Fibroblast of lung (primary cell): ENCODE measurements at regions not wholly inside any gene's neighbourhood (a gene's known extent, or its start where the extent isn't known, plus 50 kb on each side); places are given as distances from the start of the nearest gene placed in this dataset.
A peak's percentile ranks its signal among the peaks of the same experiment; 100 is the strongest.

Source experiments
- DNase-seq, 2 donors: peaks; one replicate each; pipeline versions ENCODE4 v3.0.0 to v3.0.0-alpha.2; 2010; ENCODE audit warnings: low read depth in 2 of 2
- H2AFZ ChIP-seq: 2 replicates; pipeline ENCODE4 v1.5.1; 2012; ENCODE audit warnings: low read length, control low read depth, inconsistent platforms
- H3K27ac ChIP-seq: 2 replicates; pipeline ENCODE4 v1.5.1; 2011; ENCODE audit warnings: low read length, control low read depth; ENCODE audit not compliant: insufficient read depth
- H3K27me3 ChIP-seq: 2 replicates; pipeline ENCODE4 v1.5.1; 2011; ENCODE audit warnings: mild to moderate bottlenecking, low read length; ENCODE audit not compliant: control insufficient read depth, insufficient read depth
- H3K36me3 ChIP-seq: 2 replicates; pipeline ENCODE4 v1.5.1; 2011; ENCODE audit warnings: low read length; ENCODE audit not compliant: control insufficient read depth, insufficient read depth
- H3K4me1 ChIP-seq: 2 replicates; pipeline ENCODE4 v1.5.1; 2011; ENCODE audit warnings: low read length; ENCODE audit not compliant: control insufficient read depth, insufficient read depth; ENCODE audit errors: extremely low read depth
- H3K4me2 ChIP-seq: 2 replicates; pipeline ENCODE4 v1.5.1; 2011; ENCODE audit warnings: low read length, control low read depth; ENCODE audit not compliant: insufficient read depth; ENCODE audit errors: extremely low read depth
- H3K4me3 ChIP-seq, 4 experiments: fragments of 200-600 bp in 1 of 4; sonication (generic) in 1 of 4; replicated peaks in 1 of 4; 2 replicates each; pipeline ENCODE4 v1.5.1; 2011 to 2016; ENCODE audit warnings: low read length in 4 of 4, low read depth in 3 of 4, mild to moderate bottlenecking in 3 of 4, control low read depth in 2 of 4, inconsistent platforms in 1 of 4, mixed read lengths in 1 of 4; ENCODE audit not compliant: insufficient read depth in 1 of 4; ENCODE audit errors: control extremely low read depth in 1 of 4
- H3K79me2 ChIP-seq: 2 replicates; pipeline ENCODE4 v1.5.1; 2012; ENCODE audit warnings: mild to moderate bottlenecking, low read length, inconsistent platforms; ENCODE audit not compliant: control insufficient read depth, insufficient read depth
- H3K9ac ChIP-seq: 2 replicates; pipeline ENCODE4 v1.5.1; 2011; ENCODE audit warnings: mild to moderate bottlenecking, low read length, control low read depth; ENCODE audit not compliant: insufficient read depth
- H3K9me3 ChIP-seq: 2 replicates; pipeline ENCODE4 v1.5.1; 2012; ENCODE audit warnings: low read depth, low read length; ENCODE audit not compliant: control insufficient read depth, insufficient read depth
- H4K20me1 ChIP-seq: 2 replicates; pipeline ENCODE4 v1.5.1; 2011; ENCODE audit warnings: low read length; ENCODE audit not compliant: control insufficient read depth, insufficient read depth; ENCODE audit errors: extremely low read depth
- EZH2 ChIP-seq: IDR thresholded peaks from 2 replicates; pipeline ENCODE4 v1.5.1; 2012; ENCODE audit warnings: low read length, control low read depth, mild to moderate bottlenecking; ENCODE audit errors: missing control alignments
- TF ChIP-seq, protein P1 (sequence below), 2 donors: IDR thresholded peaks in 1 of 2; conservative IDR thresholded peaks in 1 of 2; 1 replicate in 1 of 2; 2 replicates in 1 of 2; pipeline ENCODE4 v1.5.1; 2011 to 2012; ENCODE audit warnings: low read length in 2 of 2, control low read depth in 1 of 2, inconsistent platforms in 1 of 2, low read depth in 1 of 2, mild to moderate bottlenecking in 1 of 2

DNA sequence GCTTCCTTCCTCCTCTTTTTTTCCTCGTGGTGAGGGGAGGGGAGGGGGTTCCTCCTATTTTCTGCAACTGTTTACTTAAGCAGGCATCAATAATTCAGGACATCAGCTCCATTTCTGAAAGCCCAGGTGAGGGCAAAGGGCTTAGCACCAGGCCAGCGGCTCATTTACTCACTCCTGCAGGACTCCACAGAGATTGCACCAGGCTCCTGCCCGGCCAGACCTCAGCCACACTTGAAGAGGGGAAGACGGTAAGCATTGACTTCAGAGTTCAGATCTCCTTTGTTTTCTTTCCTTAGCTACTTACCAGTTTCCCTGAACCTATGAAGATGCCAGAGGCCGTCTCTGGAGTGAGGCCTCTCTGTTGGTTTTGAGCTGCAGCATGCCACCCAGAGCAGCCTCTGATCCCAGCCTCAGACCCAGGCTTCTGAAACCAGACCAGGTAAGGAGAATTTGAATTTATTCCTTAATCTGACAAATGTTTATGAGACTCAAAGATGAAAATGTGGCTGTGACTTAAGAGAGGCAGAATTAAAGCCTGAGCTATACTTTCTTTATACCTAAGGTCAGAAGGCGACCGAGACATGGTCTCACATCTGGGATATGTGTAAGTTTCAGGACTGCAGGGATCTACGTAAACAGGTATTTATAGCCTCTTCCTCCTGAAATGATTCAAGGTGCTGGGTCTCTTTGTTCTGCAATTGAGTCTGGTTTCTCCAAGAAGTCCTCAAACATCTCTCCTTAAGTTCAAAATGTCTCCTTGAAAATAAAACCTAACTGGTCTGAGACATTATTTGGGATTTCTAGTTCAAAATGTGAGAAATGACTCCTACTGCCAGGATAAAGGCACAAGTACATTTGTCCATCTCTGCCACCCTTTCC lies 272.5 kb upstream of the RUNX1 start:
- TF ChIP-seq, protein P1, sequence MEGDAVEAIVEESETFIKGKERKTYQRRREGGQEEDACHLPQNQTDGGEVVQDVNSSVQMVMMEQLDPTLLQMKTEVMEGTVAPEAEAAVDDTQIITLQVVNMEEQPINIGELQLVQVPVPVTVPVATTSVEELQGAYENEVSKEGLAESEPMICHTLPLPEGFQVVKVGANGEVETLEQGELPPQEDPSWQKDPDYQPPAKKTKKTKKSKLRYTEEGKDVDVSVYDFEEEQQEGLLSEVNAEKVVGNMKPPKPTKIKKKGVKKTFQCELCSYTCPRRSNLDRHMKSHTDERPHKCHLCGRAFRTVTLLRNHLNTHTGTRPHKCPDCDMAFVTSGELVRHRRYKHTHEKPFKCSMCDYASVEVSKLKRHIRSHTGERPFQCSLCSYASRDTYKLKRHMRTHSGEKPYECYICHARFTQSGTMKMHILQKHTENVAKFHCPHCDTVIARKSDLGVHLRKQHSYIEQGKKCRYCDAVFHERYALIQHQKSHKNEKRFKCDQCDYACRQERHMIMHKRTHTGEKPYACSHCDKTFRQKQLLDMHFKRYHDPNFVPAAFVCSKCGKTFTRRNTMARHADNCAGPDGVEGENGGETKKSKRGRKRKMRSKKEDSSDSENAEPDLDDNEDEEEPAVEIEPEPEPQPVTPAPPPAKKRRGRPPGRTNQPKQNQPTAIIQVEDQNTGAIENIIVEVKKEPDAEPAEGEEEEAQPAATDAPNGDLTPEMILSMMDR (conservative IDR thresholded peaks at IDR 0.05 in 1 of 2, IDR thresholded peaks at IDR 0.05 in 1 of 2; ENCODE audit: low read depth in 1 of 2, low read length in 2 of 2), result no peak
- no peak for TF ChIP-seq EZH2
- no peaks in the 10 kb centered on the region for H3K79me2 ChIP-seq
- H3K9ac ChIP-seq, result no peak overlapping the region

DNA sequence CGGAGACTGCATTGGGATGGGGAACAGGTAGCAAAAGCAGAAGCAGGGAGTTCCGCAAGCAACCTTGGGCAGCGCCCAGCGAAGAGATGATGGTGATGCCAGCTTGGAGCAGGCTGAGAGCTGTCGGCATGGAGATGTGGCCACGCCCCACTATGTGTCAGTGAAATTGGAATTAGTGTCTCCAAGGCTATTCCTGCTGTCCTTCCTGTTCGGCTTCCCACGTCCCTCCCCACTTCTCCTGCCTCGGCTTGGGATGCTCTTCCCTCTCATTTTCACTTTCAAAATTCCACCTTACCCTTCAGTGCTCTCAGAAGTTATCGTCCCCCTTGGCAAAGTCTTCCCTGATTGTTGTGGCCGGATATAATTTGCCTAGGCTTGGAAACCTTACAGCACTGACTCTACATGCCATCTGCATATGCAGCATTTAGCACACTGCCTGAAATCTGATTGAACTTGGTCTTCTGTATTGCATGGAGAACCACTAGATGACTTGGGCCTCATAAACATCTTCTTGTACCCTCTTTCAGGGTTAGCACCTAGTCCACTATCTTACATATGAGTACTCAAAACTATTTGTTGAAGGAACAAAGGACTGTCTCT lies 270.7 kb upstream of the RUNX1 start:
- Histone ChIP-seq H3K4me3 (no peak overlapping the region), H3K36me3 (no peaks in the 10 kb centered on the region), H3K4me2 (no peak overlapping the region), H3K27me3 (no peaks in the 10 kb centered on the region), H3K9ac (no peak overlapping the region), H3K9me3 (no peaks in the 10 kb centered on the region), H2AFZ (no peak overlapping the region), H4K20me1 (no peaks in the 10 kb centered on the region), H3K79me2 (no peaks in the 10 kb centered on the region), H3K27ac (no peak overlapping the region), H3K4me1 (peaks cover 8% of the 10 kb centered on the region)
- TF ChIP-seq, protein P1 (conservative IDR thresholded peaks at IDR 0.05 in 1 of 2, IDR thresholded peaks at IDR 0.05 in 1 of 2; ENCODE audit: low read depth in 1 of 2, low read length in 2 of 2), result no peak
- no peak for DNase-seq

More for the DNA sequence above, 272.5 kb upstream of the RUNX1 start:
- no peak for DNase-seq
- Histone ChIP-seq H3K9me3 (no peaks in the 10 kb centered on the region), H3K4me1 (peaks cover 9% of the 10 kb centered on the region), H4K20me1 (no peaks in the 10 kb centered on the region), H3K27ac (no peak overlapping the region), H3K4me3 (no peak overlapping the region), H3K27me3 (no peaks in the 10 kb centered on the region), H2AFZ (no peak overlapping the region), H3K4me2 (no peak overlapping the region), H3K36me3 (no peaks in the 10 kb centered on the region)

DNA sequence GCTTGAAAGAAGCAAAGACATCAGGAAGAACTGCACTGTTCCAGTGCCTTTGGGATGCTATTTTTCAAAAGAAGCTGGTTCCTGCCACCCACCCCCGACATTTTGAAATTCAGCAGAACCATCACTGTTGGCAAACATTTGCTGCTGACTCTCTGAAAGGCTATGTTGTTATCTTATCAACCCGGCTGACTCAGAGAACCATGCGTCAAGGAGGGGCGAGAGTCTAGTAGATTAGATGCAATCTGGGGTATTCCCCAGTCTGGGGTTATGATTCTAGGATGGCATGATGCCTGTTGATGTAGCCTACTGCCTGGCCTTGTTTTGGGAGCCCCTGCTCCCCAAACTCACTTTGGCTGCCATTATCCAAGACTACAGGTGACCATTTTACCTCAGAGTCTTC lies 267.8 kb upstream of the RUNX1 start:
- Histone ChIP-seq H4K20me1 (no peaks in the 10 kb centered on the region), H3K27ac (no peak overlapping the region), H3K79me2 (no peaks in the 10 kb centered on the region), H3K9ac (no peak overlapping the region), H3K4me3 (no peak overlapping the region), H3K27me3 (no peaks in the 10 kb centered on the region), H3K9me3 (no peaks in the 10 kb centered on the region), H2AFZ (no peak overlapping the region), H3K4me2 (no peak overlapping the region), H3K4me1 (no peaks in the 10 kb centered on the region), H3K36me3 (no peaks in the 10 kb centered on the region)
- no peak for TF ChIP-seq EZH2
- TF ChIP-seq, protein P1 (conservative IDR thresholded peaks at IDR 0.05 in 1 of 2, IDR thresholded peaks at IDR 0.05 in 1 of 2; ENCODE audit: low read depth in 1 of 2, low read length in 2 of 2), result no peak
- DNase-seq, result peak; percentile 33 to 87
